22Rv1 (cell line): ENCODE measurements at regions not wholly inside any gene's neighbourhood (a gene's known extent, or its start where the extent isn't known, plus 50 kb on each side); places are given as distances from the start of the nearest gene placed in this dataset.

Source experiments
- H3K27ac ChIP-seq: fragments of 450-650 bp; 2 replicates; pipeline ENCODE4 v1.5.1; 2017
- CTCF ChIP-seq: fragments of 450-650 bp; IDR thresholded peaks from 2 replicates; pipeline ENCODE4 v1.5.1; 2017; ENCODE audit warnings: mild to moderate bottlenecking
- ZFX ChIP-seq: fragments of 450-650 bp; IDR thresholded peaks from 2 replicates; pipeline ENCODE4 v1.6.1; 2017; ENCODE audit warnings: antibody characterized with exemption, borderline replicate concordance

DNA sequence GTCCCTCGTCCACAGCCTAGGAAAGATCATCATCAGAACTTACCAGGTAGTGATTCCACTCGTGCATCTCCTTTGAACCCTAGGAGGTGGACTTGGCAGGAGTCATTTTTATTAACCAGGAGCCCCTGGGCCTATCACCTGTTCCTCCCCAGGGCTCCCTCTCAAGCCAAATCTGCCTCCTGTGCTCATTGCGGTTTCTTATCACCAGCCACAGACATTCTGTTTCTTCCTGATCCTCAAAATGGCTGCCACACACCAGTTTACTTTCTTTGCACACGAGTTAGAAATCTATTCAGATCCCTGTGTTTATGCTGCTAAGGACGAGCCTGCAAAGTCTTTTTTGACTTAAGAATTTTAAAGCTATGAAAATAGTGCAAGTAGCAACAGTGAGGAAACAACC is 354.5 kb upstream of the BOD1L1 start:
- TF ChIP-seq CTCF: no peak
- TF ChIP-seq ZFX: no peak
- H3K27ac ChIP-seq: no peak overlapping the region

DNA sequence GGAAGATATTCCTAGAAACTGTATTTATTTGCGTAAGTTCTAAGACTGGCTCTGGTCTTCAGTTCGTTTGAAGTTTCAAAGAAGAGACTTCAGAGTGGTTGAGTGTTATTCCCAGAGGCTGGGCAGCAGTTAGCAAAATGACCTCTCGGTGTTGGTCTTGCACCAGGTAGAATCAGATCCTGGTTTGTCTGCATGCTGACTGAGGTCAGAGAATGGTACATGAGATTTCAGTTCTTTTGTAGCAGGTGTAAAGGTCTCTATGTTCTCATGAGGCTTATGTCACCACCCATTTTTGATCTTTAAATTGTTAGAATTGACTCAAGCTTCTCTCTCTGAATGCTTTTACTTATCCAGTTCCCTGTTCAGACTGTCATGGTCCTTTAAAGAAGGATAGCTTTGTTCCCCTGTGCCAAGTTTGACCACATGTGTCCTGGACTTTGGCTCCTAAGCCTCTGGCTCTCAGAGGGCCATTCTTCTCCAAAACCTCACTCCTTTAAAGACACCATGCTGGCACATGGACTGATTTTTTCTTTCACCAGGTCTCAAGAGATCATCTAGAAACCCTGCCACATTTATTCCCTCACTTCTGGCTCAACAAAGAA is 355.8 kb upstream of the BOD1L1 start:
- no peak overlapping the region for H3K27ac ChIP-seq
- TF ChIP-seq CTCF (no peak), ZFX (no peak)

- H3K27ac ChIP-seq: no peak overlapping the region
Observed at GRCh38 chr4:13984991-13985800, 357.7 kb upstream of the BOD1L1 start.

GRCh38 chr4:13985837-13986236 is 358.3 kb upstream of the BOD1L1 start:
- H3K27ac ChIP-seq: no peak overlapping the region
- TF ChIP-seq ZFX: no peak
- no peak for TF ChIP-seq CTCF

More at GRCh38 chr4:13984991-13985800, 357.7 kb upstream of the BOD1L1 start:
- TF ChIP-seq ZFX (no peak), CTCF (no peak)

- no peak overlapping the region for H3K27ac ChIP-seq
- TF ChIP-seq ZFX (no peak), CTCF (no peak)
Observed at GRCh38 chr4:13986548-13986947, 359.0 kb upstream of the BOD1L1 start.

GRCh38 chr4:13988353-13989305 is 361.1 kb upstream of the BOD1L1 start:
- no peak for TF ChIP-seq ZFX
- no peak for TF ChIP-seq CTCF
- H3K27ac ChIP-seq: no peak overlapping the region
